H1 (cell line): ENCODE measurements at regions not wholly inside any gene's neighbourhood (a gene's known extent, or its start where the extent isn't known, plus 50 kb on each side); places are given as distances from the start of the nearest gene placed in this dataset.

Experiments used
- CTCF ChIA-PET: fragments of 300-600 bp; sonication (Branson Sonifier 250); formaldehyde crosslinking; loops from one replicate; lab custom pipeline; 2021; ENCODE audit not compliant: partially characterized antibody; lab: Charles Lee
- POLR2A ChIA-PET: fragments of 300-600 bp; sonication (Branson Sonifier 250); formaldehyde crosslinking; loops from one replicate; lab custom pipeline; 2021; ENCODE audit warnings: inconsistent platforms; ENCODE audit not compliant: partially characterized antibody; lab: Charles Lee
- DNase-seq, 2 experiments: peaks; one replicate each; pipeline versions ENCODE4 v3.0.0 to v3.0.0-alpha.2; 2010 to 2022; ENCODE audit warnings: low spot score in 2 of 2, low read depth in 1 of 2, mixed read lengths in 1 of 2
- FAIRE-seq: peaks from 2 replicates; lab custom pipeline; 2011; peaks lifted over from hg19 to GRCh38; lab: Jason Lieb, UNC
- H2AFZ ChIP-seq: 2 replicates; pipeline ENCODE4 v1.8.1; 2012; ENCODE audit warnings: low read length, inconsistent platforms
- H2AK5ac ChIP-seq: 2 replicates; pipeline ENCODE4 v1.6.1; 2013; ENCODE audit warnings: low read depth, low read length
- H2BK120ac ChIP-seq: replicated peaks from 2 replicates; pipeline ENCODE3; 2013; ENCODE audit warnings: low read depth, low read length, inconsistent platforms
- H2BK12ac ChIP-seq: 2 replicates; pipeline ENCODE4 v1.6.1; 2013; ENCODE audit warnings: low read depth, low read length
- H2BK15ac ChIP-seq: 2 replicates; pipeline ENCODE4 v1.6.1; 2013; ENCODE audit warnings: low read length
- H2BK20ac ChIP-seq: 2 replicates; pipeline ENCODE4 v1.6.1; 2013; ENCODE audit warnings: low read length
- H2BK5ac ChIP-seq: 2 replicates; pipeline ENCODE4 v1.6.1; 2013; ENCODE audit warnings: low read depth, low read length
- H3K14ac ChIP-seq: 2 replicates; pipeline ENCODE4 v1.6.1; 2013; ENCODE audit warnings: inconsistent platforms; ENCODE audit not compliant: insufficient read length
- H3K18ac ChIP-seq: 2 replicates; pipeline ENCODE4 v1.6.1; 2013; ENCODE audit warnings: low read length; ENCODE audit errors: extremely low read depth
- H3K23ac ChIP-seq: 2 replicates; pipeline ENCODE4 v1.6.1; 2013; ENCODE audit warnings: inconsistent platforms; ENCODE audit not compliant: insufficient read length
- H3K23me2 ChIP-seq: 2 replicates; pipeline ENCODE4 v1.6.1; 2013; ENCODE audit warnings: low read depth, low read length
- H3K27ac ChIP-seq: 2 replicates; pipeline ENCODE4 v1.6.1; 2011; ENCODE audit warnings: low read depth, low read length, inconsistent platforms
- H3K27me3 ChIP-seq, 4 experiments: replicated peaks in 1 of 4; 1 replicate in 1 of 4; 2 replicates in 3 of 4; pipeline versions ENCODE4 v1.6.1 to v1.8.1; 2011 to 2013; ENCODE audit warnings: low read length in 3 of 4, mild to moderate bottlenecking in 3 of 4, inconsistent platforms in 2 of 4, mixed read lengths in 2 of 4, moderate library complexity in 1 of 4; ENCODE audit not compliant: control insufficient read depth in 3 of 4, insufficient read depth in 3 of 4; ENCODE audit errors: extremely low read depth in 1 of 4
- H3K36me3 ChIP-seq, 4 experiments: 2 replicates each; pipeline versions ENCODE4 v1.6.1 to v1.8.1; 2011 to 2013; ENCODE audit warnings: mild to moderate bottlenecking in 4 of 4, low read length in 3 of 4, moderate library complexity in 2 of 4, control low read depth in 1 of 4, inconsistent platforms in 1 of 4; ENCODE audit not compliant: insufficient read depth in 4 of 4, control insufficient read depth in 2 of 4
- H3K4ac ChIP-seq: replicated peaks from 2 replicates; pipeline ENCODE3; 2013; ENCODE audit warnings: low read length, low read depth, mixed read lengths, inconsistent platforms; ENCODE audit not compliant: insufficient read length
- H3K4me1 ChIP-seq, 4 experiments: replicated peaks in 1 of 4; 1 replicate in 1 of 4; 2 replicates in 3 of 4; pipeline versions ENCODE4 v1.6.1 to v1.8.1; 2011 to 2013; ENCODE audit warnings: low read length in 3 of 4, inconsistent platforms in 2 of 4, mixed read lengths in 1 of 4; ENCODE audit not compliant: insufficient read depth in 4 of 4, control insufficient read depth in 3 of 4
- H3K4me2 ChIP-seq, 2 experiments: 2 replicates each; pipeline versions ENCODE4 v1.6.1 to v1.8.1; 2011 to 2013; ENCODE audit warnings: low read depth in 2 of 2, low read length in 2 of 2, control low read depth in 1 of 2, inconsistent platforms in 1 of 2, mild to moderate bottlenecking in 1 of 2; ENCODE audit not compliant: insufficient read depth in 1 of 2
- H3K4me3 ChIP-seq, 4 experiments: fragments of 200-600, 300-600 bp in 1 of 4; sonication (generic), shearing (Covaris generic), sonication (Bioruptor Twin) in 1 of 4; 2 replicates each; pipeline versions ENCODE4 v1.5.1 to v1.8.1; 2011 to 2016; ENCODE audit warnings: low read length in 4 of 4, low read depth in 3 of 4, control low read depth in 2 of 4, inconsistent platforms in 2 of 4, mild to moderate bottlenecking in 2 of 4, mixed read lengths in 1 of 4, moderate library complexity in 1 of 4; ENCODE audit not compliant: insufficient read depth in 2 of 4; ENCODE audit errors: extremely low read depth in 1 of 4
- H3K56ac ChIP-seq: replicated peaks from 2 replicates; pipeline ENCODE3; 2013; ENCODE audit warnings: low read depth, mild to moderate bottlenecking, mixed read lengths, low read length, inconsistent platforms; ENCODE audit not compliant: insufficient read length
- H3K79me1 ChIP-seq: 2 replicates; pipeline ENCODE4 v1.6.1; 2013; ENCODE audit warnings: low read depth, low read length, control low read depth
- H3K79me2 ChIP-seq, 2 experiments: 2 replicates each; pipeline versions ENCODE4 v1.6.1 to v1.8.1; 2012 to 2013; ENCODE audit warnings: low read length in 2 of 2, mild to moderate bottlenecking in 2 of 2, inconsistent platforms in 1 of 2; ENCODE audit not compliant: insufficient read depth in 2 of 2, control insufficient read depth in 1 of 2
- H3K9ac ChIP-seq, 4 experiments: replicated peaks in 1 of 4; 1 replicate in 1 of 4; 2 replicates in 3 of 4; pipeline versions ENCODE4 v1.6.1 to v1.8.1; 2011 to 2013; ENCODE audit warnings: low read depth in 3 of 4, low read length in 3 of 4, control low read depth in 2 of 4, mild to moderate bottlenecking in 2 of 4, moderate library complexity in 2 of 4, inconsistent platforms in 1 of 4; ENCODE audit errors: extremely low read depth in 1 of 4
- H3K9me3 ChIP-seq, 2 experiments: 2 replicates each; pipeline versions ENCODE4 v1.6.1 to v1.8.1; 2012 to 2013; ENCODE audit warnings: mild to moderate bottlenecking in 2 of 2, moderate library complexity in 2 of 2, control low read depth in 1 of 2, inconsistent platforms in 1 of 2, low read depth in 1 of 2, low read length in 1 of 2, mixed read lengths in 1 of 2; ENCODE audit not compliant: insufficient read depth in 2 of 2
- H4K20me1 ChIP-seq, 2 experiments: replicated peaks in 1 of 2; 2 replicates each; pipeline versions ENCODE3 to v1.8.1; 2011 to 2013; ENCODE audit warnings: inconsistent platforms in 2 of 2, low read length in 2 of 2, mild to moderate bottlenecking in 1 of 2; ENCODE audit not compliant: insufficient read depth in 2 of 2, control insufficient read depth in 1 of 2
- H4K5ac ChIP-seq: 2 replicates; pipeline ENCODE4 v1.6.1; 2013; ENCODE audit warnings: low read length, low read depth, mixed read lengths, inconsistent platforms; ENCODE audit not compliant: insufficient read length
- H4K8ac ChIP-seq: 2 replicates; pipeline ENCODE4 v1.8.0; 2013; ENCODE audit warnings: mild to moderate bottlenecking, moderate library complexity, low read length, inconsistent platforms; ENCODE audit not compliant: insufficient read depth; ENCODE audit errors: extremely low read depth
- H4K91ac ChIP-seq: replicated peaks from 2 replicates; pipeline ENCODE3; 2013; ENCODE audit warnings: low read length, mixed read lengths, inconsistent platforms; ENCODE audit not compliant: insufficient read length
- BCL11A ChIP-seq, 2 experiments: IDR thresholded peaks; one replicate each; pipeline ENCODE4 v1.6.1; 2011; ENCODE audit warnings: low read depth in 2 of 2, low read length in 2 of 2, mild to moderate bottlenecking in 2 of 2
- E2F6 ChIP-seq: IDR thresholded peaks from 2 replicates; pipeline ENCODE4 v1.6.1; 2012; ENCODE audit warnings: inconsistent platforms
- KDM4A ChIP-seq: IDR thresholded peaks from one replicate; pipeline ENCODE4 v1.7.1; 2012; ENCODE audit warnings: low read depth, mild to moderate bottlenecking, moderate library complexity, low read length, inconsistent platforms; ENCODE audit not compliant: severe bottlenecking
- SP1 ChIP-seq: IDR thresholded peaks from 2 replicates; pipeline ENCODE4 v1.6.1; 2011; ENCODE audit warnings: low read depth, low read length
- SRF ChIP-seq: IDR thresholded peaks from 2 replicates; pipeline ENCODE4 v1.6.1; 2011; ENCODE audit warnings: mild to moderate bottlenecking, low read depth, low read length, moderate library complexity
- WGBS, 2 experiments: shearing (Covaris generic) in 1 of 2; methylation state at CpG; one replicate each; pipeline versions ENCODE4 v1.1.6 to v1.1.7; 2013 to 2015; ENCODE audit warnings: low lambda C conversion rate in 2 of 2, mixed read lengths in 2 of 2, inconsistent platforms in 1 of 2, low coverage in 1 of 2, missing lambda C conversion rate in 1 of 2; ENCODE audit not compliant: insufficient replicate concordance in 2 of 2, insufficient coverage in 1 of 2, insufficient read length in 1 of 2; ENCODE audit errors: extremely low coverage in 1 of 2, missing lambda C conversion rate in 1 of 2; 5-methylcytosine and 5-hydroxymethylcytosine counted together

- Histone ChIP-seq H2AFZ (no peak overlapping the region), H3K9me3 (no peaks in the 10 kb centered on the region; a peak in 1 of 4 replicates), H2BK120ac (no peak overlapping the region), H2BK5ac (no peak overlapping the region), H3K4ac (no peak overlapping the region), H3K27me3 (peaks cover 0 to 1% (median 0%) of the 10 kb centered on the region in 4 experiments; a peak in 1 of 7 replicates), H3K4me1 (no peaks in the 10 kb centered on the region), H3K14ac (no peak overlapping the region), H4K8ac (no peak overlapping the region), H3K56ac (no peak overlapping the region), H4K91ac (no peak overlapping the region), H3K9ac (no peak overlapping the region), H3K23ac (no peak overlapping the region), H2BK20ac (no peak overlapping the region), H4K5ac (no peak overlapping the region), H3K23me2 (no peaks in the 10 kb centered on the region), H2BK15ac (no peak overlapping the region), H3K36me3 (no peaks in the 10 kb centered on the region), H2BK12ac (no peak overlapping the region), H3K79me2 (no peaks in the 10 kb centered on the region), H3K4me3 (no peak overlapping the region), H4K20me1 (no peaks in the 10 kb centered on the region), H3K27ac (no peak overlapping the region), H3K4me2 (no peak overlapping the region), H3K79me1 (no peaks in the 10 kb centered on the region), H3K18ac (no peak overlapping the region), H2AK5ac (no peak overlapping the region)
- CTCF ChIA-PET, result no interaction called here
- FAIRE-seq (no peak), DNase-seq (no peak)
- POLR2A ChIA-PET, result no interaction called here
- TF ChIP-seq E2F6 (no peak), SRF (no peak), SP1 (no peak), KDM4A (no peak), BCL11A (IDR thresholded peaks at IDR 0.05; ENCODE audit: low read depth in 2 of 2, low read length in 2 of 2) (no peak)
- WGBS, 2 experiments, result 67% methylated on average over 3 of the region's 3 CpGs; no CpG with 5 or more reads in 1 of the 2 experiments
Observed at GRCh38 chr7:114789871-114790311, 132.0 kb upstream of the MDFIC start.
